ENCODE measurements at regions not wholly inside any gene's neighbourhood (a gene's known extent, or its start where the extent isn't known, plus 50 kb on each side); places are given as distances from the start of the nearest gene placed in this dataset.

DNA sequence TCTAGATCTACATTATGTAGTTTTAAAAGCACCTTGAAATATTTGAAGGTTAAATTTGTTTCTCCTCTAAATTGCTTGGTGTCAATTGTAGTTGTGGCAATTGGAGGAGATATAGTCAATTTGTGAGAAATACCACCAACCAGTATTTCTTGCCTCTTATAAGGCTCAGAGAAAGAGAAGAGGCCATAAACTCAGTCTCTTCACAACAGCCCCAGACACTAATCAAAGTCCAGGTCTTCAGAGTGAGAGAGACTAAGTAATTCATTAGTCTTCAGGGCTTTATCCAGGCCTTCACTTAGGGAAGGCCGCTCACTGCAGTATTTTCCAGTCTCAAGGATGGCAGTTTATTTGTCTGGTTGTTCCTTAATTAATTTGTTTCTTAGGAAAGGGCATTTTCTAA is 168.0 kb upstream of the RGMB start:
- TF ChIP-seq, protein P1, sequence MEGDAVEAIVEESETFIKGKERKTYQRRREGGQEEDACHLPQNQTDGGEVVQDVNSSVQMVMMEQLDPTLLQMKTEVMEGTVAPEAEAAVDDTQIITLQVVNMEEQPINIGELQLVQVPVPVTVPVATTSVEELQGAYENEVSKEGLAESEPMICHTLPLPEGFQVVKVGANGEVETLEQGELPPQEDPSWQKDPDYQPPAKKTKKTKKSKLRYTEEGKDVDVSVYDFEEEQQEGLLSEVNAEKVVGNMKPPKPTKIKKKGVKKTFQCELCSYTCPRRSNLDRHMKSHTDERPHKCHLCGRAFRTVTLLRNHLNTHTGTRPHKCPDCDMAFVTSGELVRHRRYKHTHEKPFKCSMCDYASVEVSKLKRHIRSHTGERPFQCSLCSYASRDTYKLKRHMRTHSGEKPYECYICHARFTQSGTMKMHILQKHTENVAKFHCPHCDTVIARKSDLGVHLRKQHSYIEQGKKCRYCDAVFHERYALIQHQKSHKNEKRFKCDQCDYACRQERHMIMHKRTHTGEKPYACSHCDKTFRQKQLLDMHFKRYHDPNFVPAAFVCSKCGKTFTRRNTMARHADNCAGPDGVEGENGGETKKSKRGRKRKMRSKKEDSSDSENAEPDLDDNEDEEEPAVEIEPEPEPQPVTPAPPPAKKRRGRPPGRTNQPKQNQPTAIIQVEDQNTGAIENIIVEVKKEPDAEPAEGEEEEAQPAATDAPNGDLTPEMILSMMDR (IDR thresholded peaks at IDR 0.05; ENCODE audit: extremely low read depth, insufficient read depth, missing control alignments), result no peak
- in situ Hi-C loops (cut with MboI; ENCODE audit: low pct_unique_long_range_greater_than_20kb, low sequenced_read_pairs, unreplicated experiment), result no loop called here
- DNase-seq (ENCODE audit: low spot score), result no peak

DNA sequence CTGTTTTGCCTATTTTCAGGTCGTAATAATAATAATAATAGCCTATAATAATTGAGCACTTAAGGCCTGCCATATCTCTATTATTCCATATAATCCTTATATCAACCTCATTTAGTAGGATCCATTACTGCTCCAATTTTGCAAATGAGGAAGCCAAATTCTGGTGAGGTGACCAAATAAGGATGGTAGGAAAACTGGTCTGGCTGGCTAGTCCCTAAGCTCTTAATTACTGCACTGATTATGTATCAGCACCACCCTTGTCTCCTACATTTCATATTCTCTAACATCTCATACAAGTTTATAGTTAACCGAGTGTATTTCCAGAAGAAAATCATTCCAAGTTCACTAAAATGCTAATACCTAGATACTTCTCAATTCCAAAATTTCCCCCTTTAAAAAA is 166.5 kb upstream of the RGMB start:
- in situ Hi-C loops (cut with MboI; ENCODE audit: low pct_unique_long_range_greater_than_20kb, low sequenced_read_pairs, unreplicated experiment), result no loop called here
- TF ChIP-seq, protein P1 (IDR thresholded peaks at IDR 0.05; ENCODE audit: extremely low read depth, insufficient read depth, missing control alignments), result no peak
- no peak for DNase-seq (ENCODE audit: low spot score)

DNA sequence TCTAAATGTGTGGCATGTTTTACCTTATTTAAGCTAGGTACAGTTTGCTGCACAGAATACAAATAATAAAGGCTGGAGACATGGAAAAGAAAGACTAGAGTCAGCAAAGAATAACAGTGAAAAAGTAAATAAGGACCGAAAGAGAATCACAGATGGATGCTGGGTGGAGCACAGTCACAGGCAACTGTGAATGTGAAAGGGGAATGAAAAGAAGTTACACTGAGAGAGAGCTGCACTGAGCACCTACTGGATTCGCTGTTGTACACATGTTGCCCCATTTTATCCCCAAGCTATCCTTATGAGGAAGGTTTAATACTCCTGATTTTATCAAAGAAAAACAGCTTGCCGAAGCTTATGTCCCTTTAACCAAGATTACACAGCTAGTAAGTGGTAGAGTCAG is 165.4 kb upstream of the RGMB start:
- TF ChIP-seq, protein P1 (IDR thresholded peaks at IDR 0.05; ENCODE audit: extremely low read depth, insufficient read depth, missing control alignments), result no peak
- DNase-seq (ENCODE audit: low spot score), result no peak
- in situ Hi-C loops (cut with MboI; ENCODE audit: low pct_unique_long_range_greater_than_20kb, low sequenced_read_pairs, unreplicated experiment), result no loop called here

DNA sequence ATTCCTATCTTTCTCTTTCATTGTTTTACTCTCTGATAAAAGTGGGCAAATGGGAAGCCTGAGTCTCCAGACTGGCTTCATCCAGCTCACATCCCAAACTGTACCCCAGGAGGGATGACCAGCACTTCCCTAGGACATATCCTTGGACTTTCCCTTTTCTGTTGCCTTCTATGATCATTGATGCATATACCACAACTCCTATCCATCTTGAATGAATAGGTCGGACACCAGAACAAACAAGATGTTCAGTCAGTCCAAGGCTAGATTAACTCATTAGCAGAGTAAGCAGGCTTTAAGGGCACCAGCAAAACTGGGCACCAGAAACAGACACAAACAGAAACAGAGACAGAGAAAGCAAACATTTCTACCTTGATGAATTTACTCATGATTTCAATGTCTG is 159.1 kb upstream of the RGMB start:
- TF ChIP-seq, protein P1 (IDR thresholded peaks at IDR 0.05; ENCODE audit: extremely low read depth, insufficient read depth, missing control alignments), result no peak
- in situ Hi-C loops (cut with MboI; ENCODE audit: low pct_unique_long_range_greater_than_20kb, low sequenced_read_pairs, unreplicated experiment), result no loop called here
- DNase-seq (ENCODE audit: low spot score), result no peak

DNA sequence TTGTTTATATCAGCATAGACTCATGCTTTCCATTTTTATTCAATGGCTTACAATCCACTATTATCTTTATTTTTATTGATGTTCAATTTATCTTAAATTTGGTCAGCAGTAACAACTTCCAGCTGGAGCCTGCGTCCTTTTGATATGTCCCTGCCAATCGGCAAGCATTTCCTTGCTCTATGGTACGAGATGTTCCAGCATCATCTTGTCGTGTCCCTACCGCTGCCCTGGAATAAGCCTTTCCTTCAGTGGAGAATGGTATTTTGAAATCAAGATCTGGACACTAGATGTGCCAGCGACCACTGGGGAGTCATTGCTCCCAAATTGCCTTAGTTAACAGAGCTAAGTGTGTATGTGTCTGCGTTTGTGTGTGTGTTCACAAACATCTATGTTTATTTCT is 151.6 kb upstream of the RGMB start:
- DNase-seq (ENCODE audit: low spot score), result no peak
- TF ChIP-seq, protein P1 (IDR thresholded peaks at IDR 0.05; ENCODE audit: extremely low read depth, insufficient read depth, missing control alignments), result no peak
- in situ Hi-C loops (cut with MboI; ENCODE audit: low pct_unique_long_range_greater_than_20kb, low sequenced_read_pairs, unreplicated experiment), result no loop called here

DNA sequence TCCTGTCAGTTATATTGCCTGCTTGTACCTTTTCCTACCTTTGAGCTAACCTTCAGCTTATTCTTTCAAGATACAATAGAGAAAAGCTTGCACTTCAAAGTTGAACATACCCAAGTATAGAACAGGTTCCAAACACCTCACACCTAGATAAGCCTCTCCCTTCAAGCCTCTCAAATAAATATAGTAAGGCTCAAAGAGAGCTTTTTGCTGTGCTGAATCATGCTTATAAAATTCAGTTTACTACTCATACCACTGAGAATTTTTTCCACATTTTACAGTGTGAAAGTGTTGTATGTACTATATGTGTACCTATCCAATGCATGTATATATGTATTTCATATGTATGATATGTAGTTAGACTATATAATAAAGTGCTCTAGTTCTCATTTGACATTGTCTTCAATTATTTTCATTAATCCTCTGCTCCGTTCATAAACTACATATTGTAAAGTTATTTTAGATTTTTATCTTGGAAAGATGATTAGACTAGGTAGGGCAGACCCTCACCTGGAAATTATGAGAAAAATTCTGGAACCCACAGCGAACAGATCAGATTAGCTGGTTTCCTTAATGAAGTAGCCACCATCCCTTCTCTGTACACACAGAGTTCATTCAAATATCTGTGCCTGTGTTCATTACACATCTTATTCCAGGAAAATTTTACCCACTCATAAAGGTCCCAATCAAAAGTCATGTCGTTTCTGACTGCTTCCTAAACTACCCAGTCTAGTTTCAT is 149.2 kb upstream of the RGMB start:
- in situ Hi-C loops (cut with MboI; ENCODE audit: low pct_unique_long_range_greater_than_20kb, low sequenced_read_pairs, unreplicated experiment), result no loop called here
- DNase-seq (ENCODE audit: low spot score), result no peak
- TF ChIP-seq, protein P1 (IDR thresholded peaks at IDR 0.05; ENCODE audit: extremely low read depth, insufficient read depth, missing control alignments), result no peak

Measured in GM13977 (cell line).